ENCODE measurements at regions not wholly inside any gene's neighbourhood (a gene's known extent, or its start where the extent isn't known, plus 50 kb on each side); places are given as distances from the start of the nearest gene placed in this dataset.
"Not testable (repeated sequence)": the region's sequence is repeated elsewhere in the genome, so short reads cannot be mapped to it uniquely, and the experiment has no call there.

- DNase-seq, result no peak
Observed at GRCh38 chr5:167051402-167051768, 1240.1 kb upstream of the WWC1 start.

DNA sequence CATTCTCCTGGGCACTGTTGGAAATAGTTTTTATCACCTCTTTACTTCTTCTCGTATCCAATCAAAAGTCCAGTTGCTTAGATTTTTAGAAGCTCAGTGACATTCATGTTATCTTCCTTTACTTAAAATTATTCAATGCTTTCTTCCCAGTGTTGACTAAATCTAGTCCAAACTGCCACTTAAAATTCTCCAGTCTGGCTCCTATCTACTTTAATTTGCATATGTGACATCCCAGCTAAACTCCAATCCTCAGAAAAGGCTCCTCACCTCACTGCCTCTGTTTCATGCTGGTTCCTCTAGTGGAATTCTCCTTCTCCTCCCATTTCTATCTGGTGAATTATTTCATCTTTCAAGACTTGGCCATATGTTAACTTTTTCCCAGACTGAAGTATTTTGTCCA, 1238.7 kb upstream of the WWC1 start:
- no peak for DNase-seq

GRCh38 chr5:167057665-167058064, 1233.8 kb upstream of the WWC1 start:
- no peak for DNase-seq

DNA sequence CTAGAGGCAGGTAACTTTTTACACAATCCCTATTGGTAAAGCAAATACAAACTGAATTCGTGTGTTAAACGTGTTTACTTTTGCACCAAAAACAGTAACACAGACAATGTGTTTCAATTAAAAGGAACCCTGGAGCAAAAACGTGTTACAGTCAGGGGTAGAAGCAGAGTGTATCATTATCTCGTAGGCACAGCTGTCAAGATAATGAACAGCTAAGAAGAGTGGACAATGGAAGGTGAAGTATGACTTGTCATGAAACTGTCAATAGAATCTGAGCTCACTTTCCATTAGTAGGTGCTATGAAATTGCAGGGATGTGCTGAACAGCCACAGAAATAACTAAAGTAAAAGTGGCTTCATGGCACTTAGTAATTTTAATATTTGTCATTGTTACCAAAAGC, 1229.8 kb upstream of the WWC1 start:
- DNase-seq, result no peak

DNA sequence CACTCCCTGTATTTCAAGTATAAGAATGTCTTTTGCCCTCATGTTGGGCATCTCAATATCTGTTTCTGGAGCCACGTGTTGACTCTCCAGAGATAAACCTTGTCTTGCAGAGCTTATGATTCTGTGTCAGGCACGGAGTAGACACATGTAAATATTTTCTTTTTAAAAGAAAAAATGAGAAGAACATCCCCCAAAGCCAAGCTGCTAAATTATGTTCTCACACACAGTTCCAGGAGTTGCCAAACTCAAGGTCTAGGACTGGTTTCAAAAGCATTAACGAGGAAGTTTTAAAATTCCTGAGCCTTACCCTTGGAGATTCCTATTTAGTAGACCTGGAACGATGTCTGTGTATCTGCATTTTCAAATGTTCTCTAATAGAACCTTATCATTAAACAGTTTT, 1228.3 kb upstream of the WWC1 start:
- no peak for DNase-seq

DNA sequence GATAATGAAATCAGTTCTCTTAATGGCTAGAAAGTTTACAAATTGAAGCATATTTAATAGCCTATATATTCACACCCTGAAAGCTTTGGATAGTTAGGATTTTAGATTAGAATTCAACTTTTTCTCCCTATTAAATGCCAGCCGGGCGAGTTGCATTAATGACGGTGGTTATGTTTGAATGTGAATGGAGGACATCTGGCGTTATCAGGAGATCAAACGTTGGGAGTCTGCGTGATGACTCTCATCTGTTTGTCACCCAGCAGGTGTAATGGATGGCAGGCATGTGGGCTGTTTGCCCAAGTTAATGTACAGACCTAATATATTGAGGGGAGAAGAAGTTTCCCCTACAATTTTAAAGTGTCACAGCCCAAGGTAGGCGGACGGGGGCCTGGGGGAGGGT, 1227.7 kb upstream of the WWC1 start:
- DNase-seq, result no peak

GRCh38 chr5:167064198-167064776, 1227.2 kb upstream of the WWC1 start:
- DNase-seq, result no peak

GRCh38 chr5:167065794-167066193, 1225.7 kb upstream of the WWC1 start:
- no peak for DNase-seq

GRCh38 chr5:167071981-167072610, 1219.3 kb upstream of the WWC1 start:
- DNase-seq, result no peak

DNA sequence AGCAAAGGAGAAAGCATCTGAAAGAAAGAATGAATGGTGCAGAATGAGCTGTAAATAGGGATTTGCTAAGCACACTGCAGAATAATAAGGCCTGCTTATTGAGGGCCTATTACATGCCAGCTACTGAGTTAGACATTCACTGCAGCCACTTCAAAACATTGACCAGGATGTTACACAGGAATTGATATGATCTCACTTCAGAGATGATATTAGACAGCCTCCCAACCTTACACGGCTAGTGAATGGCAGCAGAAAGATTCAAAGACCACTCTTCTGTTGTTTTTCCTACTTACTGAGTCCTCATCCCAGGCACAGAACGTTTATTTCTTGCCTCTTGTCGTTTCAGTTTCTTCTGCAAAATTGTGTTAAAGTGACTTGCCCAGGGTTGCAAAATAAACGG, 1209.9 kb upstream of the WWC1 start:
- no peak for DNase-seq

GRCh38 chr5:167096816-167097215, 1194.6 kb upstream of the WWC1 start:
- DNase-seq, result peak; percentile 61

- DNase-seq, result no peak
Observed at GRCh38 chr5:167104351-167104750, 1187.1 kb upstream of the WWC1 start.

DNA sequence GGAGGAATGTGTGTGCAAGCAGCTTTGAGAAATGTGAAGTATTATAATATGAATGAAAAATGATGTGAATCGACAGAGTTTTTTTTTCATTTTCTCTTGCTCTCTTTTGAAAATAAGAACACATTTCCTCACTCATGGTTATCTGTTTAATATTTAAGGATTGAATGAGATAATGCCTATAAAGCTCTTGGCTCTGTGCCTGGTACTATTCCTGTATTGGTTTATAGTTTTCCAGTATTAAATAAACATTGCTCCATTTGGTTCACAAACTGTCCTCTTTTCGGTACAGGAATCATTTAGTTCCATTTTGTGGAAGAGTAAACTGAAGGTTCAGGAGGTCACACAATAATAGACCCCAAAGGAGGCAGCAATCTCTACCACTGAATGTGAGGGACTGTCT, 1185.5 kb upstream of the WWC1 start:
- no peak for DNase-seq

- no peak for DNase-seq
Observed at GRCh38 chr5:167107684-167108083, 1183.8 kb upstream of the WWC1 start.

DNA sequence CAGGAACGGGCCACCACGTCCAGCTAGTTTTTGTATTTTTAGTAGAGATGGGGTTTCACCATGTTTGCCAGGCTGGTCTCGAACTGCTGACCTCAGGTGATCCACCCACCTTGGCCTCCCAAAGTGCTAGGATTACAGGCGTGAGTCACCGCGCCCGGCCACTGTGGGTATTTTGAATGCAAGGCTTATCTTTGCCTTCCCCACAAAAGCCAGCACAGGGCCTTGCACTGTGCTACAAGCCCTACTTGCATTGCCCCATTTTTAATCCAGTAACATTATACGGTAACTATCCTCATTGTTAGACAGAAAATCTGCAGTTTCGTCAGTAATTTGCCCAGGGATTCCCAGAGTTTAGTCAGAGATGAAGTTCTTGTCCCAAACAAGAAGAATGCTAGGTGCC, 1183.2 kb upstream of the WWC1 start:
- not testable (repeated sequence) for DNase-seq

- no peak for DNase-seq
Observed at GRCh38 chr5:167112556-167112955, 1178.9 kb upstream of the WWC1 start.

DNA sequence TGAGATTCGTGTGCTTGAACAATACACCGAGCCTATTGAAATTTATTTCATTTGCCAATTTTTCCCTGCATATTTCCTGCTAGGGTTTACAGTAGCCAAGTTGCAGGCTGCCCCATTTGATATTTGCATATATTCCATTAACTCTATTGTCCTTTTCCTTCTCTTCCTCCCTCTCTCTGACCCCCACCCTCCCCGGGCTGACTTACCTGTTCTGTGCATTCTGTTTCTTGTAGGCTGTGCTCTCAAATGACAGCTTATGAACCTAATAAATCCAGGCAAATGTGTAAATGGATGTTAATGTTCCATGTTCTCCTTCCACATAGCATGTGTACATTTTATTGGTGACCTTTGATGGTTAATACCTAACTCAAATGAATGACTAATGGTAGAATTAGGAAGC, 1169.2 kb upstream of the WWC1 start:
- DNase-seq, result no peak

- no peak for DNase-seq
Observed at GRCh38 chr5:167123126-167123525, 1168.3 kb upstream of the WWC1 start.

GRCh38 chr5:167128581-167128980, 1162.9 kb upstream of the WWC1 start:
- no peak for DNase-seq

DNA sequence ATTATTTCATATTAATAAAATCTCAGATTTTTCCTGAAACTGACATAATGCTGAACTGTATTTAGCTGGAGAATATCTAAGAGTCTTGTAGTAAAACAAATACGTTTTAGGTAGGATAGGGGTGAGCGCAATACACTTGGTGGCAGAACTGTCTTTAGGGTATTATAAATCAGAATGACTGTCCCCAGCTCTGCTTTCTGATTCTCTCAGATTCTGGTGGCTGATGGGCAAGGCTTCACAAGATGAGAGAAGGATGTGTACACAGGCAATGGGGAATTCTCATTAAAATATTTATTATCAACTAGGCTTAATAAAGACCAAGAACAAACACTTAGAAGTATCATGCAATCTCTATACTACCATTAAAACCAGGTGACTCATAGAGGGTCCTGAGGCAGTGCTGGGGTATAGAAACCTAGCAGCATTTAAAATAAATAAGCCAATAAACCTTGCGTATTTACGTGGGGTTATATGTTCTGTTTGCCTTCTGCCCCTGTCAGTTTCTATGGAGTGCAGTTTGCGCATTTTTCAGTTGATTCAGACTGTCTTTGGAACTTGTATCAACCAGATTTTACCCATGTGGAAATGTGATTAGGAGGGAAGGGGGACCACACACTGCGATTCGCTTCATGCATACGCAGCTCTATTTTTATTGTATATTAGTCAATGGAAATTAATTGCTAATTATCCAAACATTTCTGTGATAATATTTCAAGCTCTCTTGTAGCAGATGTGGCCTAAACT, 1150.7 kb upstream of the WWC1 start:
- no peak for DNase-seq

DNA sequence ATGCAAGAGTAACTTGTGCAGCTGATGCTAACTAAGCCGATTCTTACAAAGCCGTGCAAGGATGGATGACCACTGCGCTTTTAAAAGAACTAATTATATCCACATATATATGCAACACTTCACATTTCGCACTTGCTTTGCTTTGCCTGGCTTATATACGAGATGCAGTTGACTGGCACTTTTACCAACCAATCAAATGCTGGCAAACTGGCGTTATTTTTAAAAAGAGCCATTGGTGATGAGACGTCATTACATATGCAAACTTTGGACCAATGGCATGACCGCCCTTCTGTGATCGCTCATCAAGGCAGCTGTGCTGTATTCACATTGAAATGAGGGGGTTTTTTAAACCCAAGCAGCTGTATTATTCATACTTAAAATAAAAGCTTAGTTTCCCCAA, 1147.7 kb upstream of the WWC1 start:
- DNase-seq, result no peak

DNA sequence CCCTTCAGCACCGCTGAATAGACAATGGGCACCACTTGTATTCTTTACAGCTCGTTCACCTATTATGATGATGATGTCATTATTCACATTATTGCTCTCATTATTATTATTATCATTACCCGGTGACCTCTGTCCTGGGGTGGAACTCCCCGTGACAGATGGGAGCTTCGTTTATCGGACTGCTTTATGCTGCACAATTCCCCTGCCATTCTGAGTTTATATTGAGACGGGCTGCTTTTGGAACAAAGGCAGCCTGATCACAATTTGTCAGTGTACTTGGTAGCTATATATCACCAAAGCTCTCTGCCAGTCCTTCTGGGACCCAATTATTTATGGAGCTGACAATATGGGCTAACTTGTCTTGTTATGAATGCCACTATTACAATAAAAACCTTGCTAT, 1145.6 kb upstream of the WWC1 start:
- DNase-seq, result no peak

DNA sequence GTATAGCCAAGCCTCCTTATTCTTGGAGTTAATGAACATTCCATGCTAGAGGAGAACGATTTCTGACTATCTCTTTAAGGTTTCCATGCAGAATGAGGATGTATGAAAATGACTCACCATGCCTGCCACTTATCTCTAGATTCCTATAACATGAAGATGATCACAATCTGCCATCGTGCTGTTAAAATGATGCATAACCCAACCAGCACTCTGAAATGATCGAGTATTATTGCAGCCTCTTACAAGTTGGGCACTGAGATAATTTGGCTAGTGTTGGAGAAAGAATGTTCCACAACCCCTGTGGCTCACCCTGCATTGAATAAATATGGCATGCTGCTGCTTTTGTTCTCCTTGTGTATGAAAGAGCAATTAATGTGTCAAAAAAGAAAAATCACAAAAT, 1143.6 kb upstream of the WWC1 start:
- no peak for DNase-seq

DNA sequence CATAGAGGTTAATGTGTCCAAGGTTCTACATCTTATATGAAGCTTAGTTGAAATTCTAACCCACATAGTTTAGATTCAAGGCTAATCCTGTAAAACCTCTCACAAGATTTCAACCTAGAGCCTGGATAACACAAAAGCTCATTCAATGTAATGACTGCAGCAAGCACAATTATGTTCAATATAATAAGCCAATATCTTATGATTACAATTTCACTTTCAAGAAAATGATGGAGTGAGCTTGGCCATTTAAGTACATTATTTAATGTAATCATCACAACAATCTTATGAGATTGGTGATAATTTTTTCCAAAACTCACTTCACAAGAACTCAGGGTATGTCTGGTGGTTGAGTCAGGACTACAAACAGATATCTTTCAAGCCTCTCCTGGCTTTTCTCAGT, 1140.8 kb upstream of the WWC1 start:
- DNase-seq, result no peak

DNA sequence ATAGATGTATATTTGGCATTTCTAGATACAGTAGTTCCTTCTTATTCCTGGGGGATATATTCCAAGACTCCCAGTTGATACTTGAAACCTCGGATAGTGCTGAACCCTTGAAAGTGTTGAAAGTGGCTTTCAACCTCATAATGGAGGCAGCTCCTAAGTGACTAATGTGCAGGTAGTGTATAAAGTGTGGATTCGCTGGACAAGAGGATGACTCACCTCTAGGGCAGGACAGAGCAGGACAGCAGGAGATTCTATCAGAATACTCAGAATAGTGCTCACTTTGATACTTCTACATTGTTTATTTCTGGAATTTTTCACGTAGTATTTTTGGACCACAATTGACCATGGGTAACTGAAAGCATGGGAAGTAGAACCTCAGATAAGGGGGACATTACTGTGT, 1138.9 kb upstream of the WWC1 start:
- DNase-seq, result no peak

Measured in islet precursor cell (in vitro differentiated cells).